Esophagus (tissue), 2 donors: ENCODE measurements at regions not wholly inside any gene's neighbourhood (a gene's known extent, or its start where the extent isn't known, plus 50 kb on each side); places are given as distances from the start of the nearest gene placed in this dataset.

ENCODE experiments used
- H3K27ac ChIP-seq, 2 donors: one replicate each; pipeline ENCODE4 v1.5.1; 2013; ENCODE audit warnings: low read depth in 2 of 2, mild to moderate bottlenecking in 2 of 2, inconsistent platforms in 1 of 2, low read length in 1 of 2, moderate library complexity in 1 of 2
- H3K27me3 ChIP-seq, 2 donors: one replicate each; pipeline ENCODE4 v1.6.1; 2013; ENCODE audit warnings: low read length in 2 of 2, control low read depth in 1 of 2, mild to moderate bottlenecking in 1 of 2; ENCODE audit not compliant: insufficient read depth in 2 of 2, control insufficient read depth in 1 of 2
- H3K36me3 ChIP-seq, 2 donors: one replicate each; pipeline ENCODE4 v1.6.1; 2013; ENCODE audit warnings: low read length in 1 of 2; ENCODE audit not compliant: control insufficient read depth in 2 of 2, insufficient read depth in 2 of 2
- H3K4me1 ChIP-seq, 2 donors: one replicate each; pipeline ENCODE4 v1.6.1; 2013; ENCODE audit warnings: low read length in 1 of 2; ENCODE audit not compliant: control insufficient read depth in 2 of 2, insufficient read depth in 2 of 2
- H3K4me3 ChIP-seq, 2 donors: one replicate each; pipeline ENCODE4 v1.5.1; 2013; ENCODE audit warnings: low read length in 2 of 2, mild to moderate bottlenecking in 2 of 2, low read depth in 1 of 2, moderate library complexity in 1 of 2
- H3K9me3 ChIP-seq, 2 donors: one replicate each; pipeline ENCODE4 v1.6.1; 2013; ENCODE audit warnings: mild to moderate bottlenecking in 2 of 2, low read depth in 1 of 2, low read length in 1 of 2, moderate library complexity in 1 of 2; ENCODE audit not compliant: control insufficient read depth in 2 of 2, insufficient read depth in 1 of 2
- whole genome bisulfite sequencing, 2 donors: extraction: QIAGEN DNeasy Blood & Tissue Kit; methylation state at CpG; one replicate each; pipeline ENCODE4 v1.1.7; 2013; 5-methylcytosine and 5-hydroxymethylcytosine counted together
- donor health status: healthy with polysubstance abuse.
- donor health status: Bipolar disorder and iron deficiency.

DNA sequence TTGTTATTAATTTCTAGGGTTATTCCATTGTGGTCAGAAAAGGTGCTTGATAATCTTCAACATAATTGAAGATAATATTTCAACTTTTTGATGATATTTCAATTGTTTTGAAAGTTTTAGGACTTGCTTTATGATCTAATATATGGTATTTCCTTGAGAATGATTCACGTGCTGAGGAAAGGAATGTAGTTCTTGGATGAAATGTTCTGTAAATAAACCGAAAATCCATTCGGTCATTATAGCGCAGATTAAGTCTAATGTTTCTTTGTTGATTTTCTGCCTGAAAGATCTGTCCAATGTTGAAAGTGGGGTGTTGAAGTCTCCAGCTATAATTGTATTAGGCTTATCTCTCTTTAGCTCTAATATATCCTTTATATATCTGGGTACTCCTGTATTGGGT lies 617.5 kb upstream of the NECTIN3 start:
- H3K27ac ChIP-seq, result no peak overlapping the region
- H3K27me3 ChIP-seq, result no peaks in the 10 kb centered on the region
- WGBS, 2 donors, result 83 to 84% methylated on average over 4 of the region's 4 CpGs
- no peaks in the 10 kb centered on the region for H3K4me1 ChIP-seq
- no peak overlapping the region for H3K4me3 ChIP-seq
- H3K36me3 ChIP-seq, result no peaks in the 10 kb centered on the region
- peaks cover 0 to 6% of the 10 kb centered on the region in 2 donors for H3K9me3 ChIP-seq

GRCh38 chr3:110456001-110456400 lies 615.6 kb upstream of the NECTIN3 start:
- H3K27me3 ChIP-seq, result no peaks in the 10 kb centered on the region
- 75 to 79% methylated on average over 2 of the region's 2 CpGs for WGBS, 2 donors
- peaks cover 0 to 6% of the 10 kb centered on the region in 2 donors for H3K9me3 ChIP-seq
- H3K4me3 ChIP-seq, result no peak overlapping the region
- no peaks in the 10 kb centered on the region for H3K4me1 ChIP-seq
- no peak overlapping the region for H3K27ac ChIP-seq
- H3K36me3 ChIP-seq, result no peaks in the 10 kb centered on the region

- WGBS, 2 donors, result 77% methylated on average over 4 of the region's 4 CpGs
- no peak overlapping the region for H3K27ac ChIP-seq
Measured at GRCh38 chr3:110456438-110457138, 615.0 kb upstream of the NECTIN3 start.

GRCh38 chr3:110457508-110457907 lies 614.1 kb upstream of the NECTIN3 start:
- 68 to 69% methylated on average over 5 of the region's 5 CpGs for WGBS, 2 donors
- no peaks in the 10 kb centered on the region for H3K27me3 ChIP-seq
- no peak overlapping the region for H3K4me3 ChIP-seq
- H3K36me3 ChIP-seq, result no peaks in the 10 kb centered on the region
- H3K9me3 ChIP-seq, result peaks cover 0 to 6% of the 10 kb centered on the region in 2 donors
- H3K27ac ChIP-seq, result no peak overlapping the region
- no peaks in the 10 kb centered on the region for H3K4me1 ChIP-seq

More at GRCh38 chr3:110456438-110457138, 615.0 kb upstream of the NECTIN3 start:
- no peaks in the 10 kb centered on the region for H3K27me3 ChIP-seq
- no peak overlapping the region for H3K4me3 ChIP-seq
- peaks cover 0 to 6% of the 10 kb centered on the region in 2 donors for H3K9me3 ChIP-seq
- no peaks in the 10 kb centered on the region for H3K36me3 ChIP-seq
- no peaks in the 10 kb centered on the region for H3K4me1 ChIP-seq

GRCh38 chr3:110459021-110459420 lies 612.6 kb upstream of the NECTIN3 start:
- H3K27me3 ChIP-seq, result no peaks in the 10 kb centered on the region
- H3K4me3 ChIP-seq, result no peak overlapping the region
- H3K36me3 ChIP-seq, result no peaks in the 10 kb centered on the region
- no peak overlapping the region for H3K27ac ChIP-seq
- WGBS, 2 donors, result 44 to 46% methylated on average over 2 of the region's 2 CpGs
- peaks cover 0 to 6% of the 10 kb centered on the region in 2 donors for H3K9me3 ChIP-seq
- no peaks in the 10 kb centered on the region for H3K4me1 ChIP-seq

DNA sequence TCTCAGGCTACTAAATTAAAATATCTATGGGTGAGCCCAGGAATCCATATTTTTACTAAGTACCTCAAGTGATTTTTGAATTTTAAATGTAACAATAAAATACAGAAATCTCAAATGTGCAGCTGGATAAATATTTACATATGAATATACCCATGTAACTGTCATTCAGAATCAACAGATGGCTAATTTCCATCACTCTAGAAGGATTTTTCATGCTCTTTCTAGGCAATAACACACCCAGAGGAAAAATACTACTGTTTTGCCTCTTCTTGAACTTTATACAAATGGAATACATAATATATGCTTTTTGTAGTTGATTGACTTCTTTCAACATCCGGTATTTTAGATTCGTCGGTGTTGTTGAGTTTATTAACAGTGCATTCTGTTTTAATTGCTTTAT lies 601.3 kb upstream of the NECTIN3 start:
- Histone ChIP-seq H3K4me3 (no peak overlapping the region), H3K9me3 (no peaks in the 10 kb centered on the region), H3K27ac (no peak overlapping the region), H3K27me3 (no peaks in the 10 kb centered on the region), H3K36me3 (no peaks in the 10 kb centered on the region), H3K4me1 (no peaks in the 10 kb centered on the region)
- 59% methylated on average over 3 of the region's 3 CpGs for WGBS, 2 donors

GRCh38 chr3:110473405-110473804 lies 598.2 kb upstream of the NECTIN3 start:
- Histone ChIP-seq H3K27me3 (no peaks in the 10 kb centered on the region), H3K4me3 (no peak overlapping the region), H3K36me3 (no peaks in the 10 kb centered on the region), H3K27ac (no peak overlapping the region), H3K9me3 (no peaks in the 10 kb centered on the region), H3K4me1 (no peaks in the 10 kb centered on the region)
- WGBS, 2 donors, result 74 to 76% methylated on average over 4 of the region's 4 CpGs

DNA sequence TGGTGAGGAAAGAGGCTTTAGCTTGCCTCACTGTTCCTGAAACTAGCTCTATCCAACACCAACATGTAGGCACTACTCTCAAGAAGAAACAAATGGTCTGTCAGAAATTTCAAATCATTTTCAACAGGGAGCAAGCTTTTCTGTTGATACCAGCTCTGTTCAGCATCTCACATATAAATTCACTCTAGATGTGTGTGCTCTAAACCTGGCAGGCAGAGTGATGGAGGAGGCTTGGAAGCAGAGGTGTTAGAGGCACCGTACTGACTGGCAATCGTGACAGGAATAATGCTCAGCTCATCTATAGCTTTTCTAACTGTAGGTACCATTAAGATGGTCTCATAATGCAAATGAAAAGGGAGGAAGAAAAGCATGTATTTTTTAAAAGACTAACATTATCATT lies 597.2 kb upstream of the NECTIN3 start:
- WGBS, 2 donors, result 56 to 76% methylated on average over 2 of the region's 2 CpGs
- H3K36me3 ChIP-seq, result no peaks in the 10 kb centered on the region
- H3K4me1 ChIP-seq, result no peaks in the 10 kb centered on the region
- no peaks in the 10 kb centered on the region for H3K27me3 ChIP-seq
- no peaks in the 10 kb centered on the region for H3K9me3 ChIP-seq
- H3K27ac ChIP-seq, result no peak overlapping the region
- no peak overlapping the region for H3K4me3 ChIP-seq

GRCh38 chr3:110478377-110479054 lies 593.1 kb upstream of the NECTIN3 start:
- no peaks in the 10 kb centered on the region for H3K27me3 ChIP-seq
- WGBS, 2 donors, result 73 to 81% methylated on average over 4 of the region's 4 CpGs
- H3K27ac ChIP-seq, result no peak overlapping the region
- no peaks in the 10 kb centered on the region for H3K4me1 ChIP-seq
- H3K9me3 ChIP-seq, result no peaks in the 10 kb centered on the region
- no peaks in the 10 kb centered on the region for H3K36me3 ChIP-seq
- H3K4me3 ChIP-seq, result no peak overlapping the region

DNA sequence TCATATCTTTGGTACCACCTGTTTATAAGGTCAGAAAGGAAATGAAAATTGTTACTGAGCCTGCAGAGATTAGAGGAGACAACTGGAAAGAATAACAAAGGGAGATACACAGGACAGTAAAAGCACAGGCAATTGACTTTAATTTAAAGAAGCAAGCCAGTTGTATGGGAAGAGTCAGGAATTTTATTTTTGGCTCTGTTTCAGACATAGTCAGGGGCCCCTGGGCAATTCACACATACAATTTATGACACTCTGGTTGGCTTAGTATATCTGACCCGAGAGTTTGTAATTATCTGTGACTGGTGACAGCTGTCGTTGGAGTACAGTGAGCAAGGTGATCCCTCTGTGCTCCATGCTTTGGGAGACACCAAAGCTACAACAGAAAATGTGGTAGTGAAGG lies 591.9 kb upstream of the NECTIN3 start:
- no peaks in the 10 kb centered on the region for H3K27me3 ChIP-seq
- H3K9me3 ChIP-seq, result no peaks in the 10 kb centered on the region
- 35 to 59% methylated on average over 2 of the region's 2 CpGs for WGBS, 2 donors
- H3K36me3 ChIP-seq, result no peaks in the 10 kb centered on the region
- no peak overlapping the region for H3K4me3 ChIP-seq
- H3K4me1 ChIP-seq, result no peaks in the 10 kb centered on the region
- no peak overlapping the region for H3K27ac ChIP-seq
